Naive thymus-derived CD4-positive, alpha-beta T cell (primary cell): ENCODE measurements at regions not wholly inside any gene's neighbourhood (a gene's known extent, or its start where the extent isn't known, plus 50 kb on each side); places are given as distances from the start of the nearest gene placed in this dataset.
A peak's percentile ranks its signal among the peaks of the same experiment; 100 is the strongest.

Experiments
- ATAC-seq: fragments of 150-1000 bp; cut with Tn5 transposase; 2 replicates; pipeline ENCODE4 v1.10.0; 2021; ENCODE audit warnings: mild to moderate bottlenecking, moderate library complexity
- CTCF ChIA-PET: fragments of 350-600 bp; sonication (Branson Sonifier 250); formaldehyde crosslinking; loops from one replicate; lab custom pipeline; 2021; ENCODE audit warnings: antibody characterized with exemption; lab: Charles Lee
- POLR2A ChIA-PET: fragments of 350-600 bp; sonication (Branson Sonifier 250); formaldehyde crosslinking; loops from one replicate; lab custom pipeline; 2021; ENCODE audit warnings: antibody characterized with exemption, inconsistent platforms; lab: Charles Lee
- DNase-seq, 9 donors: peaks; one replicate each; pipeline versions ENCODE4 v3.0.0 to v3.0.0-alpha.2; 2020 to 2022; ENCODE audit warnings: mixed read lengths in 1 of 9
- H3K27ac ChIP-seq: one replicate; pipeline ENCODE4 v1.7.0; 2013; ENCODE audit warnings: mild to moderate bottlenecking, low read depth, low read length, moderate library complexity
- H3K27me3 ChIP-seq, 2 donors: one replicate each; pipeline ENCODE4 v1.7.0; 2013; ENCODE audit warnings: low read length in 2 of 2, mild to moderate bottlenecking in 2 of 2, moderate library complexity in 2 of 2; ENCODE audit not compliant: control insufficient read depth in 2 of 2, insufficient read depth in 2 of 2
- H3K36me3 ChIP-seq, 3 experiments: 1 replicate in 2 of 3; 2 replicates in 1 of 3; pipeline ENCODE4 v1.7.0; 2013; ENCODE audit warnings: low read length in 3 of 3, mild to moderate bottlenecking in 3 of 3, moderate library complexity in 1 of 3; ENCODE audit not compliant: insufficient read depth in 3 of 3, control insufficient read depth in 2 of 3
- H3K4me1 ChIP-seq, 2 donors: one replicate each; pipeline ENCODE4 v1.7.0; 2013; ENCODE audit warnings: low read length in 2 of 2, mild to moderate bottlenecking in 2 of 2, moderate library complexity in 1 of 2; ENCODE audit not compliant: control insufficient read depth in 2 of 2, insufficient read depth in 2 of 2
- H3K4me3 ChIP-seq: 2 replicates; pipeline ENCODE4 v1.7.0; 2013; ENCODE audit warnings: mild to moderate bottlenecking, low read length
- H3K9me3 ChIP-seq, 3 experiments: 1 replicate in 2 of 3; 2 replicates in 1 of 3; pipeline ENCODE4 v1.7.0; 2013; ENCODE audit warnings: low read length in 3 of 3; ENCODE audit not compliant: control insufficient read depth in 2 of 3
- H3K27ac Mint-ChIP-seq, 9 donors: one replicate each; pipeline ENCODE4 v1.8.0; 2020 to 2022; ENCODE audit warnings: mixed read lengths in 9 of 9, mild to moderate bottlenecking in 8 of 9, moderate library complexity in 5 of 9, inconsistent platforms in 2 of 9
- H3K27me3 Mint-ChIP-seq, 5 donors: one replicate each; pipeline ENCODE4 v1.8.0; 2021 to 2022; ENCODE audit warnings: mixed read lengths in 5 of 5, mild to moderate bottlenecking in 1 of 5
- H3K36me3 Mint-ChIP-seq, 5 donors: one replicate each; pipeline ENCODE4 v1.8.0; 2020 to 2022; ENCODE audit warnings: mixed read lengths in 5 of 5, mild to moderate bottlenecking in 3 of 5, inconsistent platforms in 1 of 5
- H3K4me1 Mint-ChIP-seq, 7 donors: one replicate each; pipeline ENCODE4 v1.8.0; 2020 to 2022; ENCODE audit warnings: mixed read lengths in 7 of 7, mild to moderate bottlenecking in 3 of 7, inconsistent platforms in 1 of 7
- H3K4me3 Mint-ChIP-seq, 10 donors: one replicate each; pipeline ENCODE4 v1.8.0; 2020 to 2022; ENCODE audit warnings: mild to moderate bottlenecking in 10 of 10, mixed read lengths in 10 of 10, moderate library complexity in 6 of 10, inconsistent platforms in 2 of 10
- H3K9me3 Mint-ChIP-seq, 11 donors: one replicate each; pipeline ENCODE4 v1.8.0; 2020 to 2022; ENCODE audit warnings: mixed read lengths in 11 of 11, mild to moderate bottlenecking in 4 of 11, inconsistent platforms in 1 of 11, moderate library complexity in 1 of 11
- intact Hi-C, 2 donors: fragments of 100-400 bp; cut with micrococcal nuclease; formaldehyde crosslinking; loops; one replicate each; pipeline ENCODE4 v1.15.1; 2023

GRCh38 chr2:100654611-100655010, 91.8 kb downstream of the PDCL3 start:
- peaks cover 12 to 65% (median 48%) of the 10 kb centered on the region in 7 donors for H3K4me1 Mint-ChIP-seq
- no peak overlapping the region for H3K27ac ChIP-seq
- no peaks in the 10 kb centered on the region for H3K36me3 ChIP-seq
- no peak overlapping the region for H3K4me3 ChIP-seq
- CTCF ChIA-PET = no interaction called here
- no peaks in the 10 kb centered on the region for H3K9me3 ChIP-seq
- H3K4me3 Mint-ChIP-seq = peak overlapping the region in 3 of 10 donors; percentile 6 to 49 (median 18)
- peaks cover 0 to 50% of the 10 kb centered on the region in 2 donors for H3K4me1 ChIP-seq
- H3K27me3 Mint-ChIP-seq = peaks cover 0 to 6% (median 0%) of the 10 kb centered on the region in 5 donors
- no peaks in the 10 kb centered on the region for H3K36me3 Mint-ChIP-seq
- no peaks in the 10 kb centered on the region for H3K27me3 ChIP-seq
- POLR2A ChIA-PET = interaction anchor here (0.6 to 1.5 kb wide), 2 partner anchors 12 to 220 kb away, joined by 4 to 11 read pairs; no protein-coding TSS in a partner anchor
- ATAC-seq (no peak), DNase-seq (no peak)
- H3K27ac Mint-ChIP-seq = peak overlapping the region in 8 of 9 donors; percentile 60 to 95 (median 88)
- intact Hi-C loops = loop anchor here in 1 of 2 donors (5.0 kb wide), 1 partner anchor 42 kb away; no protein-coding TSS in a partner anchor
- H3K9me3 Mint-ChIP-seq = peaks cover 0 to 2% (median 0%) of the 10 kb centered on the region in 11 donors

DNA sequence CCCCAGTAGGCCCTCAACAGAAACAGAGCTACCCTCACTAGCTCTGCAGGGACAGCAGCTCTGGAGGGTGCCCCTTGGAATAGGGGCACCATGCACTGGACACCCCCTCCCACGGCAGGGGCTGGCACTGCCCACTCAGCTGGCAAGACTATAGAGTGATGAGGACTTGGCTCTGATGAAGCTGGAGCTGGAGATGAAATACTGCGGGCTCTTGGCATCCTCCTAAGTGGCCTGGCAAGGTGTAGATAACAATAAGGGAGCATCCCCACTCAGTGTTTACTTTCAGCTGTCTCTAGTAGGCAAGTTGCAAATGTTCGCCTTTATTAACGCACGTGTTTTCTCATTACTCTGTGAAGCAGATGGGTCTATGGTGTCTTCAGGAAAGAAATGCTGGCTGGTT, 92.7 kb downstream of the PDCL3 start:
- POLR2A ChIA-PET = interaction anchor here (1.1 to 1.5 kb wide), 3 partner anchors 12 to 74 kb away, joined by 3 to 11 read pairs (median 4); no protein-coding TSS in a partner anchor
- H3K4me1 Mint-ChIP-seq = peaks cover 7 to 65% (median 47%) of the 10 kb centered on the region in 7 donors

GRCh38 chr2:100655936-100656534, 93.2 kb downstream of the PDCL3 start:
- peaks cover 7 to 65% (median 46%) of the 10 kb centered on the region in 7 donors for H3K4me1 Mint-ChIP-seq
- peak overlapping the region in 6 of 9 donors; percentile 60 to 95 (median 82) for H3K27ac Mint-ChIP-seq
- H3K4me3 ChIP-seq = no peak overlapping the region
- H3K9me3 Mint-ChIP-seq = peaks cover 0 to 2% (median 0%) of the 10 kb centered on the region in 11 donors
- peaks cover 0 to 40% of the 10 kb centered on the region in 2 donors for H3K4me1 ChIP-seq
- H3K36me3 ChIP-seq = no peaks in the 10 kb centered on the region
- ChIA-PET CTCF (interaction anchor here (1.6 kb wide), 1 partner anchor 12 kb away, joined by 3 read pairs; no protein-coding TSS in a partner anchor), POLR2A (interaction anchor here (1.1 to 1.5 kb wide), 4 partner anchors 9 to 75 kb away, joined by 3 to 11 read pairs (median 5); no protein-coding TSS in a partner anchor)
- no peak for ATAC-seq
- no peak for DNase-seq
- no peaks in the 10 kb centered on the region for H3K27me3 ChIP-seq
- H3K4me3 Mint-ChIP-seq = no peak overlapping the region
- H3K36me3 Mint-ChIP-seq = no peaks in the 10 kb centered on the region
- no peak overlapping the region for H3K27ac ChIP-seq
- peaks cover 0 to 10% (median 0%) of the 10 kb centered on the region in 5 donors for H3K27me3 Mint-ChIP-seq
- intact Hi-C loops = loop anchor here in 1 of 2 donors (5.0 kb wide), 1 partner anchor 44 kb away; no protein-coding TSS in a partner anchor
- H3K9me3 ChIP-seq = no peaks in the 10 kb centered on the region

More for the DNA sequence above, 92.7 kb downstream of the PDCL3 start:
- Mint-ChIP-seq H3K4me3 (peak overlapping the region in 1 of 10 donors; percentile 9), H3K9me3 (peaks cover 0 to 2% (median 0%) of the 10 kb centered on the region in 11 donors), H3K27ac (peak overlapping the region in 7 of 9 donors; percentile 60 to 95 (median 81)), H3K36me3 (no peaks in the 10 kb centered on the region), H3K27me3 (peaks cover 0 to 8% (median 0%) of the 10 kb centered on the region in 5 donors)
- Histone ChIP-seq H3K27me3 (no peaks in the 10 kb centered on the region), H3K36me3 (no peaks in the 10 kb centered on the region), H3K27ac (no peak overlapping the region), H3K9me3 (no peaks in the 10 kb centered on the region), H3K4me1 (peaks cover 0 to 44% of the 10 kb centered on the region in 2 donors), H3K4me3 (no peak overlapping the region)
- CTCF ChIA-PET = interaction anchor here (1.6 kb wide), 1 partner anchor 11 kb away, joined by 3 read pairs; no protein-coding TSS in a partner anchor
- intact Hi-C loops = loop anchor here in 1 of 2 donors (5.0 kb wide), 1 partner anchor 43 kb away; no protein-coding TSS in a partner anchor
- ATAC-seq (no peak), DNase-seq (no peak)

GRCh38 chr2:100658017-100658416, 95.2 kb downstream of the PDCL3 start:
- Histone ChIP-seq H3K9me3 (no peaks in the 10 kb centered on the region), H3K4me3 (no peak overlapping the region), H3K27ac (no peak overlapping the region), H3K36me3 (no peaks in the 10 kb centered on the region), H3K27me3 (no peaks in the 10 kb centered on the region), H3K4me1 (peaks cover 0 to 25% of the 10 kb centered on the region in 2 donors)
- H3K4me1 Mint-ChIP-seq = peaks cover 3 to 57% (median 37%) of the 10 kb centered on the region in 7 donors
- H3K27ac Mint-ChIP-seq = peak overlapping the region in 1 of 9 donors; percentile 55
- DNase-seq (no peak), ATAC-seq (no peak)
- peaks cover 0 to 3% (median 0%) of the 10 kb centered on the region in 11 donors for H3K9me3 Mint-ChIP-seq
- CTCF ChIA-PET = interaction anchor here (0.6 to 1.0 kb wide), 2 partner anchors 328 to 636 kb away, joined by 3 to 4 read pairs; no protein-coding TSS in a partner anchor
- H3K36me3 Mint-ChIP-seq = no peaks in the 10 kb centered on the region
- POLR2A ChIA-PET = no interaction called here
- H3K27me3 Mint-ChIP-seq = peaks cover 0 to 10% (median 0%) of the 10 kb centered on the region in 5 donors
- intact Hi-C loops = loop anchor here in 1 of 2 donors (5.0 kb wide), 1 partner anchor 46 kb away; no protein-coding TSS in a partner anchor
- H3K4me3 Mint-ChIP-seq = no peak overlapping the region

GRCh38 chr2:100660851-100661584, 98.2 kb downstream of the PDCL3 start:
- no peak for DNase-seq
- no peak overlapping the region for H3K4me3 ChIP-seq
- peak overlapping the region in 1 of 10 donors; percentile 29 for H3K4me3 Mint-ChIP-seq
- H3K9me3 Mint-ChIP-seq = peaks cover 0 to 1% (median 0%) of the 10 kb centered on the region in 11 donors
- no peaks in the 10 kb centered on the region for H3K9me3 ChIP-seq
- POLR2A ChIA-PET = interaction anchor here (0.6 to 2.1 kb wide), 2 partner anchors 11 to 17 kb away, joined by 4 to 10 read pairs; no protein-coding TSS in a partner anchor
- no peak for ATAC-seq
- peaks cover 0 to 6% of the 10 kb centered on the region in 2 donors for H3K4me1 ChIP-seq
- CTCF ChIA-PET = interaction anchor here (1.4 to 1.7 kb wide), 3 partner anchors 11 to 53 kb away, joined by 3 to 5 read pairs (median 3); no protein-coding TSS in a partner anchor
- H3K27ac ChIP-seq = no peak overlapping the region
- no peaks in the 10 kb centered on the region for H3K27me3 ChIP-seq
- H3K4me1 Mint-ChIP-seq = peaks cover 0 to 28% (median 20%) of the 10 kb centered on the region in 7 donors
- no peak overlapping the region for H3K27ac Mint-ChIP-seq
- H3K27me3 Mint-ChIP-seq = peaks cover 0 to 10% (median 0%) of the 10 kb centered on the region in 5 donors
- H3K36me3 ChIP-seq = no peaks in the 10 kb centered on the region
- H3K36me3 Mint-ChIP-seq = no peaks in the 10 kb centered on the region
- intact Hi-C loops = no loop called here

GRCh38 chr2:100662866-100663265, 100.1 kb downstream of the PDCL3 start:
- POLR2A ChIA-PET = interaction anchor here (1.4 to 2.1 kb wide), 2 partner anchors 13 to 19 kb away, joined by 3 to 10 read pairs; no protein-coding TSS in a partner anchor
- H3K4me3 Mint-ChIP-seq = no peak overlapping the region
- no peaks in the 10 kb centered on the region for H3K36me3 Mint-ChIP-seq
- H3K27me3 Mint-ChIP-seq = peaks cover 0 to 10% (median 2%) of the 10 kb centered on the region in 5 donors
- peaks cover 0 to 1% (median 0%) of the 10 kb centered on the region in 11 donors for H3K9me3 Mint-ChIP-seq
- intact Hi-C loops = no loop called here
- Histone ChIP-seq H3K4me3 (no peak overlapping the region), H3K27me3 (no peaks in the 10 kb centered on the region), H3K27ac (no peak overlapping the region), H3K4me1 (peaks cover 0 to 6% of the 10 kb centered on the region in 2 donors), H3K9me3 (no peaks in the 10 kb centered on the region), H3K36me3 (no peaks in the 10 kb centered on the region)
- no peak overlapping the region for H3K27ac Mint-ChIP-seq
- H3K4me1 Mint-ChIP-seq = peaks cover 0 to 27% (median 22%) of the 10 kb centered on the region in 7 donors
- no peak for ATAC-seq
- CTCF ChIA-PET = interaction anchor here (1.4 kb wide), 1 partner anchor 53 kb away, joined by 3 read pairs; no protein-coding TSS in a partner anchor
- DNase-seq = no peak
